Type B pancreatic cell (in vitro differentiated cells): ENCODE measurements at regions not wholly inside any gene's neighbourhood (a gene's known extent, or its start where the extent isn't known, plus 50 kb on each side); places are given as distances from the start of the nearest gene placed in this dataset.

Experiments used
- DNase-seq: peaks from one replicate; pipeline ENCODE4 v3.0.0; 2021; ENCODE audit warnings: mixed read lengths; ENCODE audit not compliant: unreplicated experiment; ENCODE audit errors: extremely low spot score
- H3K27ac Mint-ChIP-seq: 2 replicates; pipeline ENCODE4 v1.8.0; 2021; ENCODE audit warnings: mild to moderate bottlenecking, mixed read lengths
- H3K27me3 Mint-ChIP-seq: 2 replicates; pipeline ENCODE4 v1.8.0; 2021; ENCODE audit warnings: mixed read lengths
- H3K36me3 Mint-ChIP-seq: 2 replicates; pipeline ENCODE4 v1.8.0; 2021; ENCODE audit warnings: mixed read lengths
- H3K4me1 Mint-ChIP-seq: one replicate; pipeline ENCODE4 v1.8.0; 2021; ENCODE audit warnings: mixed read lengths; ENCODE audit not compliant: unreplicated experiment
- H3K4me3 Mint-ChIP-seq: 2 replicates; pipeline ENCODE4 v1.8.0; 2021; ENCODE audit warnings: mild to moderate bottlenecking, mixed read lengths
- H3K9me3 Mint-ChIP-seq: 2 replicates; pipeline ENCODE4 v1.8.0; 2021; ENCODE audit warnings: mixed read lengths
- TF ChIP-seq, protein P1 (sequence below): fragments of 200-600 bp; sonication (generic); conservative IDR thresholded peaks from 2 replicates; pipeline ENCODE4 v1.5.0; 2021; ENCODE audit warnings: antibody characterized with exemption, mild to moderate bottlenecking

GRCh38 chr13:44844786-44845185 lies 144.5 kb downstream of the NUFIP1 start:
- Mint-ChIP-seq H3K9me3 (no peaks in the 10 kb centered on the region), H3K27me3 (no peaks in the 10 kb centered on the region), H3K4me3 (no peak overlapping the region), H3K4me1 (peaks cover 8% of the 10 kb centered on the region), H3K36me3 (no peaks in the 10 kb centered on the region), H3K27ac (no peak overlapping the region)
- TF ChIP-seq, protein P1, sequence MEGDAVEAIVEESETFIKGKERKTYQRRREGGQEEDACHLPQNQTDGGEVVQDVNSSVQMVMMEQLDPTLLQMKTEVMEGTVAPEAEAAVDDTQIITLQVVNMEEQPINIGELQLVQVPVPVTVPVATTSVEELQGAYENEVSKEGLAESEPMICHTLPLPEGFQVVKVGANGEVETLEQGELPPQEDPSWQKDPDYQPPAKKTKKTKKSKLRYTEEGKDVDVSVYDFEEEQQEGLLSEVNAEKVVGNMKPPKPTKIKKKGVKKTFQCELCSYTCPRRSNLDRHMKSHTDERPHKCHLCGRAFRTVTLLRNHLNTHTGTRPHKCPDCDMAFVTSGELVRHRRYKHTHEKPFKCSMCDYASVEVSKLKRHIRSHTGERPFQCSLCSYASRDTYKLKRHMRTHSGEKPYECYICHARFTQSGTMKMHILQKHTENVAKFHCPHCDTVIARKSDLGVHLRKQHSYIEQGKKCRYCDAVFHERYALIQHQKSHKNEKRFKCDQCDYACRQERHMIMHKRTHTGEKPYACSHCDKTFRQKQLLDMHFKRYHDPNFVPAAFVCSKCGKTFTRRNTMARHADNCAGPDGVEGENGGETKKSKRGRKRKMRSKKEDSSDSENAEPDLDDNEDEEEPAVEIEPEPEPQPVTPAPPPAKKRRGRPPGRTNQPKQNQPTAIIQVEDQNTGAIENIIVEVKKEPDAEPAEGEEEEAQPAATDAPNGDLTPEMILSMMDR, result no peak
- no peak for DNase-seq

- H3K27me3 Mint-ChIP-seq, result no peaks in the 10 kb centered on the region
- no peaks in the 10 kb centered on the region for H3K4me1 Mint-ChIP-seq
- no peak for DNase-seq
These were observed 145.9 kb downstream of the NUFIP1 start for GRCh38 chr13:44843403-44843802.

DNA sequence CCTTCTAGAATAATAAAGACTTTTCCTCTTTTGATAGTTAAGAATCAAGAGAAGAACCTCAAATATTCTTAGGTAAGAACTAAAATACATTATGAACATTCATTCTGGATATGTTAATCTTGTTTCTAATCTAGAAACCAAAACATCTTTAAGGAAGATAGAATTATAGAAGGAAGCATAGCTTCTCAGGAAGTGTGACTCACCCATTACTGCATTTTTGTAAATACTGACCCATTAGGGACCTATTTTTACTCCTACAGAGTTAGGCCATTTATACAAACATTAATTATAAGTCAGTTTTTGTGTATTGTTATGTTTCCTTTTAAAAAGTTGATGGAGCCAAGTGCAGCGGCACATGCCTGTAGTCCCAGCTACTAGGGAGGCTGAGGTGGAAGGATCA lies 147.1 kb downstream of the NUFIP1 start:
- Mint-ChIP-seq H3K27ac (no peak overlapping the region), H3K36me3 (no peaks in the 10 kb centered on the region), H3K27me3 (no peaks in the 10 kb centered on the region), H3K4me1 (no peaks in the 10 kb centered on the region), H3K9me3 (no peaks in the 10 kb centered on the region), H3K4me3 (no peak overlapping the region)
- DNase-seq, result no peak
- TF ChIP-seq, protein P1, result no peak

More at GRCh38 chr13:44843403-44843802, 145.9 kb downstream of the NUFIP1 start:
- H3K9me3 Mint-ChIP-seq, result no peaks in the 10 kb centered on the region
- no peaks in the 10 kb centered on the region for H3K36me3 Mint-ChIP-seq
- no peak overlapping the region for H3K4me3 Mint-ChIP-seq
- H3K27ac Mint-ChIP-seq, result no peak overlapping the region
- TF ChIP-seq, protein P1, result no peak

DNA sequence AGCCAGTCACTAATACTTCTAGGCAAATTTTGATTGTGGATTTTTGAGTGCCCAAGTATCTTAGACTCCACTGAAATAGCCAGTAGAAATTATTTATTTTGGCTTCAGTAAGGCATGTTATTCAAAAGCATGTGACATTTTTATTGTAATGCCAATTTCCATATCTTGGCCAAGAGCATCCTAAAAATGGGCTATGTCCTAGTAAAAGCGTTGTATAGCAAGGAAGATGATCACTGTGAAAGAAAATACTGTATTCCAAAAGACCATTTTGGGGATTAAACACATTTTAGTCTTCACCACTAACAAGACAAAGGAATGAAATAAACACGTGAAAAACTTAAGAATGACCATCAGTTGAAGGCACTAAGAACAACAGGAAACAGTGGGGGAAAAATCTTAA lies 149.1 kb downstream of the NUFIP1 start:
- Mint-ChIP-seq H3K27me3 (no peaks in the 10 kb centered on the region), H3K9me3 (no peaks in the 10 kb centered on the region), H3K27ac (no peak overlapping the region), H3K4me3 (no peak overlapping the region), H3K36me3 (no peaks in the 10 kb centered on the region), H3K4me1 (no peaks in the 10 kb centered on the region)
- TF ChIP-seq, protein P1, result no peak
- DNase-seq, result no peak

- H3K9me3 Mint-ChIP-seq, result no peaks in the 10 kb centered on the region
- no peaks in the 10 kb centered on the region for H3K36me3 Mint-ChIP-seq
- DNase-seq, result no peak
- no peaks in the 10 kb centered on the region for H3K4me1 Mint-ChIP-seq
- TF ChIP-seq, protein P1, result no peak
- no peaks in the 10 kb centered on the region for H3K27me3 Mint-ChIP-seq
- no peak overlapping the region for H3K27ac Mint-ChIP-seq
- H3K4me3 Mint-ChIP-seq, result no peak overlapping the region
These were observed 152.0 kb downstream of the NUFIP1 start for GRCh38 chr13:44837250-44837649.

DNA sequence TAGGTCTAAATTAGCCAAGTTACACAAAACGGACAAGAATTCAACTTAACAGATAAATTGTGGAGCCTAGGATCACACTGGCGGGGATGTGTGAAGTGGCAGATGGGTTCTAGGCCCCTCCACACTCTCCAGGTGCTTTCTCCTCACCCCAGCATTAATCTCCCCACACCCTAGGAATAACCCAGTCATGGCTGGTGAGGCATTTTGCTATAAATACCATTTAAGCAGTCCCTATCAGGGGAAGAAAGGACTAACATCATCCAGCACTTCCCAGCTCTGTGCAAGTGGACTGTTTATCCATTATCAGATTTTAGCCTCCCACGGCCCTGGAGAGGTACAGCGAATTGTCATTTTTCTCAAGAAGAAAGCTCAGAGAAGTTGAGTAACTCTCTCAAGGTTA lies 154.9 kb downstream of the NUFIP1 start:
- TF ChIP-seq, protein P1, result no peak
- H3K4me1 Mint-ChIP-seq, result no peaks in the 10 kb centered on the region
- H3K27me3 Mint-ChIP-seq, result no peaks in the 10 kb centered on the region
- H3K36me3 Mint-ChIP-seq, result no peaks in the 10 kb centered on the region
- no peak for DNase-seq
- no peaks in the 10 kb centered on the region for H3K9me3 Mint-ChIP-seq
- no peak overlapping the region for H3K4me3 Mint-ChIP-seq
- H3K27ac Mint-ChIP-seq, result no peak overlapping the region
